Vagina (tissue), 2 donors: ENCODE measurements at regions not wholly inside any gene's neighbourhood (a gene's known extent, or its start where the extent isn't known, plus 50 kb on each side); places are given as distances from the start of the nearest gene placed in this dataset.

Experiments
- CTCF ChIP-seq, 3 experiments: fragments of 450-650 bp in 2 of 3; fragments of 200-600 bp in 1 of 3; sonication (generic) in 1 of 3; IDR thresholded peaks; one replicate each; pipeline ENCODE4 v1.5.1; 2017 to 2019; ENCODE audit warnings: antibody characterized with exemption in 3 of 3, mild to moderate bottlenecking in 2 of 3, moderate library complexity in 2 of 3
- POLR2A ChIP-seq, 2 donors: fragments of 450-650 bp; IDR thresholded peaks; one replicate each; pipeline ENCODE4 v1.6.1; 2017; ENCODE audit warnings: antibody characterized with exemption in 2 of 2, mild to moderate bottlenecking in 2 of 2, moderate library complexity in 2 of 2
- POLR2AphosphoS5 ChIP-seq, 2 donors: sonication (generic); formaldehyde crosslinking; IDR thresholded peaks; one replicate each; pipeline ENCODE4 v1.9.0; 2017; ENCODE audit warnings: antibody characterized with exemption in 2 of 2, mild to moderate bottlenecking in 2 of 2, low read depth in 1 of 2; ENCODE audit not compliant: insufficient read depth in 1 of 2

DNA sequence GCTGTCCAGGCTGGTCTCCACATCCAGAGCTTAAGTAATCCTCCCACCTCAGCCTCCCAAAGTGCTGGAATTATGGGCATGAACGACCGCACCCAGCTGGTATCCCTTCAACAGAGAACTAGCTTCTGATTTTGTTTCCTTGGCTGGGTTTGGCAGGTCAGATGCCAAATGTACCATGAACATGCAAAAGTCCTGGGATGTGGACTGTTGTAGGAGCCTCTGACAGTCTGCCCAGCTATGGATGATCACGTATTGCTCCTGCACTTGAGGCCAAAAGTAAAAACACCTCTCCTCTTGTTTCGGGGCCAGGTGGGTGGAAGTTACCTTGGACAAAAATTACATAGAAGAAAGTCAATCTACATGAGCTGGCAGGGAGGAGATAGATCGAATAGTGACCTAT is 699.5 kb downstream of the TYW1 start:
- TF ChIP-seq CTCF (IDR thresholded peaks at IDR 0.05) (no peak), POLR2AphosphoS5 (IDR thresholded peaks at IDR 0.05; ENCODE audit: insufficient read depth in 1 of 2, low read depth in 1 of 2) (no peak), POLR2A (IDR thresholded peaks at IDR 0.05) (no peak)
